ENCODE measurements at regions not wholly inside any gene's neighbourhood (a gene's known extent, or its start where the extent isn't known, plus 50 kb on each side); places are given as distances from the start of the nearest gene placed in this dataset.
"Not testable (repeated sequence)": the region's sequence is repeated elsewhere in the genome, so short reads cannot be mapped to it uniquely, and the experiment has no call there.

GRCh38 chr3:135632556-135633065 is 332.9 kb upstream of the PPP2R3A start:
- Histone ChIP-seq H3K36me3 (ENCODE audit: control insufficient read depth, insufficient read depth, low read length) (no peaks in the 10 kb centered on the region), H3K9ac (ENCODE audit: low read depth, low read length) (no peak overlapping the region), H3K4me3 (ENCODE audit: low read depth, low read length) (no peak overlapping the region), H3K27ac (ENCODE audit: low read depth, low read length) (no peak overlapping the region), H3K27me3 (ENCODE audit: control insufficient read depth, insufficient read depth, low read length) (no peaks in the 10 kb centered on the region), H3K9me3 (ENCODE audit: control insufficient read depth, insufficient read depth, low read length) (no peaks in the 10 kb centered on the region), H3K4me1 (ENCODE audit: control insufficient read depth, insufficient read depth, low read length) (no peaks in the 10 kb centered on the region)

- H3K27me3 ChIP-seq (ENCODE audit: control insufficient read depth, insufficient read depth, low read length), result no peaks in the 10 kb centered on the region
- no peaks in the 10 kb centered on the region for H3K4me1 ChIP-seq (ENCODE audit: control insufficient read depth, insufficient read depth, low read length)
- no peaks in the 10 kb centered on the region for H3K36me3 ChIP-seq (ENCODE audit: control insufficient read depth, insufficient read depth, low read length)
- no peaks in the 10 kb centered on the region for H3K9me3 ChIP-seq (ENCODE audit: control insufficient read depth, insufficient read depth, low read length)
- no peak overlapping the region for H3K4me3 ChIP-seq (ENCODE audit: low read depth, low read length)
- no peak overlapping the region for H3K27ac ChIP-seq (ENCODE audit: low read depth, low read length)
- H3K9ac ChIP-seq (ENCODE audit: low read depth, low read length), result no peak overlapping the region
These were observed 332.4 kb upstream of the PPP2R3A start for GRCh38 chr3:135633078-135633477.

GRCh38 chr3:135636596-135636995 is 328.9 kb upstream of the PPP2R3A start:
- Histone ChIP-seq H3K9me3 (ENCODE audit: control insufficient read depth, insufficient read depth, low read length) (no peaks in the 10 kb centered on the region), H3K4me1 (ENCODE audit: control insufficient read depth, insufficient read depth, low read length) (no peaks in the 10 kb centered on the region), H3K27me3 (ENCODE audit: control insufficient read depth, insufficient read depth, low read length) (no peaks in the 10 kb centered on the region), H3K27ac (ENCODE audit: low read depth, low read length) (no peak overlapping the region), H3K36me3 (ENCODE audit: control insufficient read depth, insufficient read depth, low read length) (no peaks in the 10 kb centered on the region), H3K4me3 (ENCODE audit: low read depth, low read length) (no peak overlapping the region), H3K9ac (ENCODE audit: low read depth, low read length) (no peak overlapping the region)

GRCh38 chr3:135637013-135637412 is 328.5 kb upstream of the PPP2R3A start:
- Histone ChIP-seq H3K9ac (ENCODE audit: low read depth, low read length) (no peak overlapping the region), H3K4me1 (ENCODE audit: control insufficient read depth, insufficient read depth, low read length) (no peaks in the 10 kb centered on the region)

GRCh38 chr3:135641761-135642160 is 323.8 kb upstream of the PPP2R3A start:
- no peaks in the 10 kb centered on the region for H3K9me3 ChIP-seq (ENCODE audit: control insufficient read depth, insufficient read depth, low read length)
- H3K4me3 ChIP-seq (ENCODE audit: low read depth, low read length), result no peak overlapping the region
- no peaks in the 10 kb centered on the region for H3K4me1 ChIP-seq (ENCODE audit: control insufficient read depth, insufficient read depth, low read length)
- no peaks in the 10 kb centered on the region for H3K36me3 ChIP-seq (ENCODE audit: control insufficient read depth, insufficient read depth, low read length)
- H3K27ac ChIP-seq (ENCODE audit: low read depth, low read length), result no peak overlapping the region
- no peak overlapping the region for H3K9ac ChIP-seq (ENCODE audit: low read depth, low read length)
- no peaks in the 10 kb centered on the region for H3K27me3 ChIP-seq (ENCODE audit: control insufficient read depth, insufficient read depth, low read length)

More at GRCh38 chr3:135637013-135637412, 328.5 kb upstream of the PPP2R3A start:
- H3K27ac ChIP-seq (ENCODE audit: low read depth, low read length), result no peak overlapping the region
- H3K9me3 ChIP-seq (ENCODE audit: control insufficient read depth, insufficient read depth, low read length), result no peaks in the 10 kb centered on the region
- H3K4me3 ChIP-seq (ENCODE audit: low read depth, low read length), result no peak overlapping the region
- no peaks in the 10 kb centered on the region for H3K27me3 ChIP-seq (ENCODE audit: control insufficient read depth, insufficient read depth, low read length)
- H3K36me3 ChIP-seq (ENCODE audit: control insufficient read depth, insufficient read depth, low read length), result no peaks in the 10 kb centered on the region

- Histone ChIP-seq H3K36me3 (ENCODE audit: control insufficient read depth, insufficient read depth, low read length) (no peaks in the 10 kb centered on the region), H3K9ac (ENCODE audit: low read depth, low read length) (no peak overlapping the region), H3K27ac (ENCODE audit: low read depth, low read length) (no peak overlapping the region), H3K4me1 (ENCODE audit: control insufficient read depth, insufficient read depth, low read length) (no peaks in the 10 kb centered on the region), H3K9me3 (ENCODE audit: control insufficient read depth, insufficient read depth, low read length) (no peaks in the 10 kb centered on the region), H3K4me3 (ENCODE audit: low read depth, low read length) (no peak overlapping the region), H3K27me3 (ENCODE audit: control insufficient read depth, insufficient read depth, low read length) (no peaks in the 10 kb centered on the region)
These were observed 320.0 kb upstream of the PPP2R3A start for GRCh38 chr3:135645541-135645940.

- Histone ChIP-seq H3K27ac (ENCODE audit: low read depth, low read length) (no peak overlapping the region), H3K36me3 (ENCODE audit: control insufficient read depth, insufficient read depth, low read length) (no peaks in the 10 kb centered on the region), H3K9me3 (ENCODE audit: control insufficient read depth, insufficient read depth, low read length) (no peaks in the 10 kb centered on the region), H3K27me3 (ENCODE audit: control insufficient read depth, insufficient read depth, low read length) (no peaks in the 10 kb centered on the region), H3K9ac (ENCODE audit: low read depth, low read length) (no peak overlapping the region), H3K4me1 (ENCODE audit: control insufficient read depth, insufficient read depth, low read length) (no peaks in the 10 kb centered on the region), H3K4me3 (ENCODE audit: low read depth, low read length) (no peak overlapping the region)
These were observed 318.7 kb upstream of the PPP2R3A start for GRCh38 chr3:135646873-135647272.

GRCh38 chr3:135649361-135649760 is 316.2 kb upstream of the PPP2R3A start:
- no peak overlapping the region for H3K27ac ChIP-seq (ENCODE audit: low read depth, low read length)
- no peaks in the 10 kb centered on the region for H3K9me3 ChIP-seq (ENCODE audit: control insufficient read depth, insufficient read depth, low read length)
- no peaks in the 10 kb centered on the region for H3K36me3 ChIP-seq (ENCODE audit: control insufficient read depth, insufficient read depth, low read length)
- H3K27me3 ChIP-seq (ENCODE audit: control insufficient read depth, insufficient read depth, low read length), result no peaks in the 10 kb centered on the region
- H3K4me3 ChIP-seq (ENCODE audit: low read depth, low read length), result no peak overlapping the region
- H3K9ac ChIP-seq (ENCODE audit: low read depth, low read length), result no peak overlapping the region
- no peaks in the 10 kb centered on the region for H3K4me1 ChIP-seq (ENCODE audit: control insufficient read depth, insufficient read depth, low read length)

- Histone ChIP-seq H3K27ac (ENCODE audit: low read depth, low read length) (no peak overlapping the region), H3K9me3 (ENCODE audit: control insufficient read depth, insufficient read depth, low read length) (no peaks in the 10 kb centered on the region), H3K36me3 (ENCODE audit: control insufficient read depth, insufficient read depth, low read length) (no peaks in the 10 kb centered on the region), H3K9ac (ENCODE audit: low read depth, low read length) (no peak overlapping the region), H3K4me1 (ENCODE audit: control insufficient read depth, insufficient read depth, low read length) (no peaks in the 10 kb centered on the region), H3K27me3 (ENCODE audit: control insufficient read depth, insufficient read depth, low read length) (no peaks in the 10 kb centered on the region), H3K4me3 (ENCODE audit: low read depth, low read length) (no peak overlapping the region)
These were observed 315.2 kb upstream of the PPP2R3A start for GRCh38 chr3:135650309-135650708.

GRCh38 chr3:135652388-135652787 is 313.1 kb upstream of the PPP2R3A start:
- H3K4me1 ChIP-seq (ENCODE audit: control insufficient read depth, insufficient read depth, low read length), result no peaks in the 10 kb centered on the region
- no peaks in the 10 kb centered on the region for H3K27me3 ChIP-seq (ENCODE audit: control insufficient read depth, insufficient read depth, low read length)
- H3K27ac ChIP-seq (ENCODE audit: low read depth, low read length), result no peak overlapping the region
- H3K9me3 ChIP-seq (ENCODE audit: control insufficient read depth, insufficient read depth, low read length), result no peaks in the 10 kb centered on the region
- H3K9ac ChIP-seq (ENCODE audit: low read depth, low read length), result no peak overlapping the region
- H3K4me3 ChIP-seq (ENCODE audit: low read depth, low read length), result no peak overlapping the region
- H3K36me3 ChIP-seq (ENCODE audit: control insufficient read depth, insufficient read depth, low read length), result no peaks in the 10 kb centered on the region

GRCh38 chr3:135655328-135655727 is 310.2 kb upstream of the PPP2R3A start:
- Histone ChIP-seq H3K9ac (ENCODE audit: low read depth, low read length) (no peak overlapping the region), H3K36me3 (ENCODE audit: control insufficient read depth, insufficient read depth, low read length) (no peaks in the 10 kb centered on the region), H3K9me3 (ENCODE audit: control insufficient read depth, insufficient read depth, low read length) (no peaks in the 10 kb centered on the region), H3K4me3 (ENCODE audit: low read depth, low read length) (no peak overlapping the region), H3K4me1 (ENCODE audit: control insufficient read depth, insufficient read depth, low read length) (peaks cover 6% of the 10 kb centered on the region; the same call in 1 of the 2 replicates), H3K27ac (ENCODE audit: low read depth, low read length) (no peak overlapping the region), H3K27me3 (ENCODE audit: control insufficient read depth, insufficient read depth, low read length) (no peaks in the 10 kb centered on the region)

GRCh38 chr3:135658451-135658850 is 307.1 kb upstream of the PPP2R3A start:
- not testable (repeated sequence) for H3K36me3 ChIP-seq (ENCODE audit: control insufficient read depth, insufficient read depth, low read length); H3K27ac ChIP-seq (ENCODE audit: low read depth, low read length); H3K4me1 ChIP-seq (ENCODE audit: control insufficient read depth, insufficient read depth, low read length); H3K27me3 ChIP-seq (ENCODE audit: control insufficient read depth, insufficient read depth, low read length); H3K9me3 ChIP-seq (ENCODE audit: control insufficient read depth, insufficient read depth, low read length)
- H3K4me3 ChIP-seq (ENCODE audit: low read depth, low read length), result peak overlapping the region; percentile 63
- peak overlapping the region; percentile 66 for H3K9ac ChIP-seq (ENCODE audit: low read depth, low read length)
